ENCODE measurements at regions not wholly inside any gene's neighbourhood (a gene's known extent, or its start where the extent isn't known, plus 50 kb on each side); places are given as distances from the start of the nearest gene placed in this dataset.

DNA sequence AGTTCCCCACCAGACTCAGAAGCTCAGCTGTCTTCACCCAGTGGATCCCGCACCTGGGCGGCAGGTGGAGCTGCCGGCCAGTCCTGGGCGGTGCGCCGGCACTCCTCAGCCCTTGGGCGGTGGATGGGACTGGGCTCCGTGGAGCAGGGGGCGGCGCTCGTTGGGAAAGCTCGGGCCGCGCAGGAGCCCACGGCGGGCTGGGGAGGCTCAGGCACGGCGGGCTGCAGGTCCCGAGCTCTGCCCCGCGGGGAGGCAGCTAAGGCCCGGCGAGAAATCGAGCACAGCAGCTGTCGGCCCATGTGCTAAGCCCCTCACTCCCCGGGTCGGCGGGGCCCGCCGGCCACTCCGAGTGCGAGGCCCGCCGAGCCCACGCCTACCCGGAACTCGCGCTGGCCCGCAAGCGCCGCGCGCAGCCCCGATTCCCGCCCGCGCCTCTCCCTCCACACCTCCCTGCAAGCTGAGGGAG is 560.0 kb downstream of the BRINP1 start:
- TF ChIP-seq ZNF70 (CRISPR knock-in tag; IDR thresholded peaks at IDR 0.05) (no peak), ARNTL (CRISPR knock-in tag; IDR thresholded peaks at IDR 0.05; ENCODE audit: borderline replicate concordance, low read depth) (no peak), GLIS3 (CRISPR knock-in tag; IDR thresholded peaks at IDR 0.05) (no peak), ESRRG (CRISPR knock-in tag; IDR thresholded peaks at IDR 0.05) (no peak), ZFP3 (CRISPR knock-in tag; IDR thresholded peaks at IDR 0.05) (no peak)
- TF ChIP-seq, protein P1, sequence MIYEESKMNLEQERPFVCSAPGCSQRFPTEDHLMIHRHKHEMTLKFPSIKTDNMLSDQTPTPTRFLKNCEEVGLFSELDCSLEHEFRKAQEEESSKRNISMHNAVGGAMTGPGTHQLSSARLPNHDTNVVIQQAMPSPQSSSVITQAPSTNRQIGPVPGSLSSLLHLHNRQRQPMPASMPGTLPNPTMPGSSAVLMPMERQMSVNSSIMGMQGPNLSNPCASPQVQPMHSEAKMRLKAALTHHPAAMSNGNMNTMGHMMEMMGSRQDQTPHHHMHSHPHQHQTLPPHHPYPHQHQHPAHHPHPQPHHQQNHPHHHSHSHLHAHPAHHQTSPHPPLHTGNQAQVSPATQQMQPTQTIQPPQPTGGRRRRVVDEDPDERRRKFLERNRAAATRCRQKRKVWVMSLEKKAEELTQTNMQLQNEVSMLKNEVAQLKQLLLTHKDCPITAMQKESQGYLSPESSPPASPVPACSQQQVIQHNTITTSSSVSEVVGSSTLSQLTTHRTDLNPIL (CRISPR knock-in tag; IDR thresholded peaks at IDR 0.05; ENCODE audit: low read depth): no peak
- TF ChIP-seq, protein P2, sequence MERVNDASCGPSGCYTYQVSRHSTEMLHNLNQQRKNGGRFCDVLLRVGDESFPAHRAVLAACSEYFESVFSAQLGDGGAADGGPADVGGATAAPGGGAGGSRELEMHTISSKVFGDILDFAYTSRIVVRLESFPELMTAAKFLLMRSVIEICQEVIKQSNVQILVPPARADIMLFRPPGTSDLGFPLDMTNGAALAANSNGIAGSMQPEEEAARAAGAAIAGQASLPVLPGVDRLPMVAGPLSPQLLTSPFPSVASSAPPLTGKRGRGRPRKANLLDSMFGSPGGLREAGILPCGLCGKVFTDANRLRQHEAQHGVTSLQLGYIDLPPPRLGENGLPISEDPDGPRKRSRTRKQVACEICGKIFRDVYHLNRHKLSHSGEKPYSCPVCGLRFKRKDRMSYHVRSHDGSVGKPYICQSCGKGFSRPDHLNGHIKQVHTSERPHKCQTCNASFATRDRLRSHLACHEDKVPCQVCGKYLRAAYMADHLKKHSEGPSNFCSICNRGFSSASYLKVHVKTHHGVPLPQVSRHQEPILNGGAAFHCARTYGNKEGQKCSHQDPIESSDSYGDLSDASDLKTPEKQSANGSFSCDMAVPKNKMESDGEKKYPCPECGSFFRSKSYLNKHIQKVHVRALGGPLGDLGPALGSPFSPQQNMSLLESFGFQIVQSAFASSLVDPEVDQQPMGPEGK (CRISPR knock-in tag; IDR thresholded peaks at IDR 0.05; ENCODE audit: borderline replicate concordance): no peak
